B cell (primary cell): ENCODE measurements at regions not wholly inside any gene's neighbourhood (a gene's known extent, or its start where the extent isn't known, plus 50 kb on each side); places are given as distances from the start of the nearest gene placed in this dataset.

ENCODE experiments used
- EZH2 ChIP-seq: IDR thresholded peaks from 2 replicates; pipeline ENCODE4 v1.6.1; 2012; ENCODE audit warnings: borderline replicate concordance, low read depth, mild to moderate bottlenecking, moderate library complexity, low read length; ENCODE audit not compliant: insufficient read depth, poor library complexity, severe bottlenecking
- TF ChIP-seq, protein P1 (sequence below): fragments of 200-600 bp; IDR thresholded peaks from one replicate; pipeline ENCODE4 v1.8.0; 2022; ENCODE audit warnings: antibody characterized with exemption, mild to moderate bottlenecking

DNA sequence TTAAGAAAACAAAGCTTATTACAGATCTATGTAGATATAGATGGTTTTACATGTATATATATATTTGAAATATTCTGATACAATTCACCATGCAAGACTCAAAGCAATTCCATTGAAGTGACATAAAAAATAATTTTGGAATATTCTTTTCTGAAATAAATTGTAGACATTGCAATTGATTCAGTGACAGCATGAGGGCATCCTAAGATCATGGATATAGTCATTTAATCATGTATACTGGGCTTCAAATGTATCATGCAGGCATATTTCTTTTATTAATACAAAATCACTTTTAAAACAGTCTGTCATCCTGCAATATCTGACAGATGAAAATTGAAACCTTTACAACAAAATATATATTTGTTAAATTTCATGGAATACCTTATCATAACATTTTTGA is 286.7 kb upstream of the SLITRK6 start:
- TF ChIP-seq, protein P1, sequence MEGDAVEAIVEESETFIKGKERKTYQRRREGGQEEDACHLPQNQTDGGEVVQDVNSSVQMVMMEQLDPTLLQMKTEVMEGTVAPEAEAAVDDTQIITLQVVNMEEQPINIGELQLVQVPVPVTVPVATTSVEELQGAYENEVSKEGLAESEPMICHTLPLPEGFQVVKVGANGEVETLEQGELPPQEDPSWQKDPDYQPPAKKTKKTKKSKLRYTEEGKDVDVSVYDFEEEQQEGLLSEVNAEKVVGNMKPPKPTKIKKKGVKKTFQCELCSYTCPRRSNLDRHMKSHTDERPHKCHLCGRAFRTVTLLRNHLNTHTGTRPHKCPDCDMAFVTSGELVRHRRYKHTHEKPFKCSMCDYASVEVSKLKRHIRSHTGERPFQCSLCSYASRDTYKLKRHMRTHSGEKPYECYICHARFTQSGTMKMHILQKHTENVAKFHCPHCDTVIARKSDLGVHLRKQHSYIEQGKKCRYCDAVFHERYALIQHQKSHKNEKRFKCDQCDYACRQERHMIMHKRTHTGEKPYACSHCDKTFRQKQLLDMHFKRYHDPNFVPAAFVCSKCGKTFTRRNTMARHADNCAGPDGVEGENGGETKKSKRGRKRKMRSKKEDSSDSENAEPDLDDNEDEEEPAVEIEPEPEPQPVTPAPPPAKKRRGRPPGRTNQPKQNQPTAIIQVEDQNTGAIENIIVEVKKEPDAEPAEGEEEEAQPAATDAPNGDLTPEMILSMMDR, result no peak
- no peak for TF ChIP-seq EZH2
